Loucy (cell line): ENCODE measurements at regions not wholly inside any gene's neighbourhood (a gene's known extent, or its start where the extent isn't known, plus 50 kb on each side); places are given as distances from the start of the nearest gene placed in this dataset.

Source experiments
- CTCF ChIP-seq: fragments of 200-600 bp; sonication (generic); conservative IDR thresholded peaks from 2 replicates; pipeline ENCODE4 v1.5.1; 2014; ENCODE audit warnings: mild to moderate bottlenecking, antibody characterized with exemption, low read length
- EZH2phosphoT487 ChIP-seq: fragments of 200-600 bp; IDR thresholded peaks from 2 replicates; pipeline ENCODE4 v1.6.1; 2018; ENCODE audit warnings: antibody characterized with exemption, mild to moderate bottlenecking, moderate library complexity, borderline replicate concordance

- TF ChIP-seq EZH2phosphoT487 (no peak), CTCF (no peak)
These were observed 373.8 kb downstream of the ZEB2 start for GRCh38 chr2:144146076-144146475.
